Hypothalamus (tissue), 51 donors: ENCODE measurements at regions not wholly inside any gene's neighbourhood (a gene's known extent, or its start where the extent isn't known, plus 50 kb on each side); places are given as distances from the start of the nearest gene placed in this dataset.

Experiments used
- DNase-seq, 51 donors: peaks; one replicate each; lab custom pipeline; 2025; lab: John Stamatoyannopoulos, UW

DNA sequence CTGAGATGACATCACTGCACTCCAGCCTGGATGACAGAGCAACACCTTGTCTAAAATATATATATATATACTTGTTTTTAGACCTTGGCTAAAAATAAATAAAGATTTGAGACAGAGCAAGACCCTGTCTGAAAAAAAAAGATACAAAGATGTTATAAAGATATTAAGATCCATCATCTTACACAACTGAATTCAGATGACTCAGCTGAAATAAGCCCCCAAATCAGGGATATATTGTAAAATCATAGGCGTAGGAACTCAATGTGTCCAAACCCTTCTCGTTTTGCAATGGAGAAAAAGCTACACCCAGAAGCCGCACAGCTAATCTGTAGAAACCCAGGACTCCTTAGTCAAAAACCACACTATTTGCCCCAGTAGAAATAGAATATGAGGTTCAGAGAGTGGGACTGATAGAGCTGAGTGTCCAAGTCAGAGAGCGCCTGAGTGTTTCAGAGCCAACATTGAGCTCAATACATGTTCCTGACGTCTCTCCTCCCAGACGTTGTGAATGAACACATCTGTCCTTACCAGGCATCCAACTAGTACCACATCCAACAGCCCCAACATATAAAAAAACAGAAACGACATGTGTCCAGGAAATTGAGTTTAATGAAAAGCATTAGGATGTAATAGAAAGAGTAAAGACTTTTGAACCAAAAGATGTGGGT lies 207.9 kb upstream of the BLID start:
- DNase-seq = no peak

GRCh38 chr11:122322329-122322728 lies 206.3 kb upstream of the BLID start:
- DNase-seq = no peak

GRCh38 chr11:122320671-122321070 lies 204.7 kb upstream of the BLID start:
- DNase-seq = no peak

- peak in 22 of 51 donors; percentile 12 to 70 (median 46) for DNase-seq
Measured at GRCh38 chr11:122319691-122320620, 203.9 kb upstream of the BLID start.

DNA sequence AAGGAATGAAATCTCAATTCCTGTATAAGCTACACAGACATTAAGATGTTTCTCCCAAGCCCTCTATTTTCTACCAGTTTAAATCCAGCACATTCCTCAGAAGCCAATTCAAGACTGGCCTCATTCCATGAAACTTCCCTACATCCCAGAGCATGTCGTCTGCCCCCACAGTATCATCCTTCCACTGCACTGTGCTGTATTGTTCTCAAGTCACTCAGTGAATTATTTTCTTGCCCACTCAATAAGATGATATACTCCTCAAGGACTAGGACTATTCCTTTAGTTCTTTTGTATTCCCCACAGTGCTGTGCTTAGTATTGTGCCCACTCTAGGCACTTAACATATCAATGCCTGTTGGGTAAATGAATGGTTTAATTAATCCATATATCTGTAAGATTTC lies 203.1 kb upstream of the BLID start:
- peak in 1 of 51 donors; percentile 19 for DNase-seq

DNA sequence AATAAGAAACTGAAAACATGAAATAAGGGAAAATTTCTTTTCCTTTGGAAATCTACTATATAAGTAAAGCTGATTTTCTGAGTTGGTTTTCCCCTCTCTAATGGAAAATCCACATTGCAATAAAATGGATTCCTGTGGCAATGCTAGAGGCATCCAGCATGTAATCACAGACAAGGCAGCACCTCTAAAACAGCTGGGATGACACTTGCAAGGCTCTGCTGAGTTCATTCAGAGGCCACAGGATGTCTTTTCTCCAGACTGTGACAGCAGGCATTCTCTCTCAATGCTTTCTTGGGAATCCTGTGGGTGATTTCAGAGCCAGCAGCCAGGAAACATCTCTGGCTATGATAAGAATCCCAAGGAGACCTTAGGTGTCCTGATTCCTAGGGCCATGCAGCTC lies 201.3 kb upstream of the BLID start:
- no peak for DNase-seq

GRCh38 chr11:122313581-122313980 lies 197.6 kb upstream of the BLID start:
- no peak for DNase-seq

GRCh38 chr11:122311216-122311755 lies 195.3 kb upstream of the BLID start:
- peak in 1 of 51 donors; percentile 78 for DNase-seq

GRCh38 chr11:122310766-122311165 lies 194.8 kb upstream of the BLID start:
- DNase-seq = peak in 1 of 51 donors; percentile 78

- peak in 25 of 51 donors; percentile 5 to 94 (median 43) for DNase-seq
Measured at GRCh38 chr11:122309262-122309925, 193.4 kb upstream of the BLID start.

DNA sequence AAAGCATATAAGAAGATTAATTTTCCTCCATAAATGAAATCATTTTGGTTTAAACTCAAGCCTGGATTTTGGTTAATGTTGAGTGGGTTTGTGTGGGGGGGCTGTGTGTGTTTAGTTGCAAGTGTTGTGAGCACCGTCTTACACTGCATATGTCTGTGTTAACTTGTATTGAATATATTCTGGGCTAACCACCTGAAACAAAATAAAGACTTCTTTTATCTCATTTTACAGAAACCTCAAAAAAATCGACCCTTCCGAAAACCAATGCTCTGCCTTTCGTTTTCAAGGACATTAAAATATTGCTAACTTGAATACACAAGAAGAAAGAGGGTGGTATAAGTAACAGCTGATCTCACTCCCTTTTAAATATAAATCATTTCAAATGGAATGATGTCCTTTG lies 192.2 kb upstream of the BLID start:
- peak in 1 of 51 donors; percentile 54 for DNase-seq

GRCh38 chr11:122307476-122308035 lies 191.5 kb upstream of the BLID start:
- DNase-seq = peak in 2 of 51 donors; percentile 27 to 70

- DNase-seq = peak in 12 of 51 donors; percentile 6 to 80 (median 32)
Measured at GRCh38 chr11:122306831-122307391, 190.9 kb upstream of the BLID start.

DNA sequence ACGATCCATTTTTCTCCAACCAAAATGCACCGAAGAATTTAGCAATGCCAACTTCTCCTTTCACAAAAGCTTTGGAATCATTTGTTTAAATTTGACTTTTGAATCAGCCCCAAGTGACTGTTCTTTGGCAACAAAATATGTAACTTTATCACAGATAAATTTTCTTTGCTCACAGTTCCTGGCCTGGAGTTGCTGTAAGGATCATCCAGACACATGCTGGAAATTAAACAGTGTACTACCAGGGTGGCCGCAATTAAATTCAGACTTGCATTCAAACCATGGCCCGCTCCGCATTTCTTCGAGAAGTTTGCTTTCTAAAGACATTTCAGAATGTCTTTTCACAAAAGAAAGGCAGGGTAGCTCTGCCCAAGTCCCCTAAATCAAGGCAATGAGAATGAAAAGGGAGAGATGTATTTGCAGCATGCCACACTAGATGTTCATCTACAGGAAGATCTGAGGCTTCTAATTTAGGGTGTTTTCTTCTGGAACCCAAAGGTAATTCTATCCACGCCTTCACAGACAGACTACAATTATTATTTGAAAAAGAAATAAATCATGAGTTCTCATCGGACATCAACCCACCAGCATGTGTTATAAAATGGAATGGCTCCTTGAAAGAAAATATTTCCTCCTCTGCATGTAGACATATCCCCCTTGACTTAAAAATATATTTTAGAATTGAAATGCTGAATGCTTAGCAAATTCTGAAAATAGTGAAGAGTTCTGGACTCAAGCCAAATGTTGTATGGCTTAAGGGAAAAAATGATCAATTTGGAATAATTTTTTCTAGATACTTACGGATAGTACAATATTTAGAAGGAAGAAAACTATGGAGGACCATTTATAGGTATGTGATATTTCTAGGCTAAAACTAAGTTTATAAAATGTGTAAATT lies 189.7 kb upstream of the BLID start:
- DNase-seq = peak in 1 of 51 donors; percentile 72

GRCh38 chr11:122304973-122305372 lies 189.0 kb upstream of the BLID start:
- no peak for DNase-seq

GRCh38 chr11:122304306-122304705 lies 188.3 kb upstream of the BLID start:
- no peak for DNase-seq

DNA sequence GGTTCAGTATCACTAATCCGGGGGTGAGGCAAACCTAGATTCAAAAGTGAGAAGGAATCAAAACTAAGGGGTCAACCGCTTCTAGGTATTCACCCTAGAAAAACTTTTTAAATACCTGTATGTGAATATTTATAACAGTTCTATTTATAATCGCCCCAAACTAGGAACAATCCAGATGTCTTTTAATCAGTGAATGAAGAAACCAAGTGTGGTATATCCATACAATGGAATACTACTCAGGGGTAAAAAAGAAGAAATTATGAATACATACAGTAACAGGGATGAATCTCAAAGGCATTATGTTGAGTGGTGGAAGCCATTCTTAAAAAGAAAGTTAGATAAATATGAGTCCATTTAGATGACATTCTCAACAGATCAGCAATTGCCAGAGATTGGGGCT lies 178.0 kb upstream of the BLID start:
- DNase-seq = no peak

DNA sequence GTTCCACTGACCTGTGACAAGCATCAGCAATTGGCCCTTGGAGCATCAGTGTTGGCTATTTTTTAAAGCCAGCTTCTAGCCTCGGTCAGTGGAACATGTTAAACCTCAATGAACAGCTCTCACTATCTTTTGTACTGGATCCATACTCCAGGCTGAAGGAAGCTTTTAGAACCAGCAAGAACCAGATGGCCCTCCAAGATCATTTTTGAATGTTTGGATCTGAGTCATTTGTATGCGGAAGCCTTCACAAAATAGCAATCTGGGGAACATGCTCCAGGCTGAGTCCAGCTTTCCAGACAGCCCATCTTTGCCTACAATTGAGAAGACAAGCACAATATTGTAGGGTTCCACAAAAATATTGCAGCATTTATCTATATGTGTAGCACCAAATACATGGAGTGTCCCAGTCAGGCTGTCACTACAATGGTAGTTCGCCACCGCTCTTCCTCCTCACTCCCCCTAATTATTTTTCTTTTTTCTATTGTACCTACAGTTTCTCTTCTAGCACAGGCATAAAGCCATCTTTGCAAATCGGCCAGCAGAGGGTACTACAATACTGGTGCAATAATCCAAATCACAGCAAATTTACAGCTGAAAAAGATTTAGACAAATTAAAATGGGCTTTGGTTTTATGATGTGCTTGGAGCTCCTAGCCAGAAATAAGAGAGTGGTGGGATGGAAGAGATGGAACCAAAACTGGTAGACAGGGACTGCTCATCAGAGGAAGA lies 177.4 kb upstream of the BLID start:
- peak in 3 of 51 donors; percentile 7 to 61 (median 27) for DNase-seq
